GM23338 (cell line): ENCODE measurements at regions not wholly inside any gene's neighbourhood (a gene's known extent, or its start where the extent isn't known, plus 50 kb on each side); places are given as distances from the start of the nearest gene placed in this dataset.

Experiments
- ATAC-seq: fragments of 200-7000 bp; cut with Tn5 transposase; 3 replicates; pipeline ENCODE4 v1.9.1; 2020
- DNase-seq: peaks from one replicate; pipeline ENCODE4 v3.0.0-alpha.2; 2015; ENCODE audit warnings: low spot score
- H2AFZ ChIP-seq: fragments of 200-600 bp; sonication (generic); 2 replicates; pipeline ENCODE4 v1.8.0; 2016; ENCODE audit warnings: antibody characterized with exemption, mild to moderate bottlenecking, moderate library complexity
- H3F3A ChIP-seq: fragments of 200-600 bp; sonication (generic); replicated peaks from 2 replicates; pipeline ENCODE4 v1.8.0; 2017; ENCODE audit warnings: antibody characterized with exemption, mixed run types, low read depth
- H3K27ac ChIP-seq: fragments of 200-600 bp; sonication (generic); 2 replicates; pipeline ENCODE4 v1.6.1; 2016; ENCODE audit warnings: low read depth
- H3K27me3 ChIP-seq: fragments of 200-600 bp; sonication (generic); 2 replicates; pipeline ENCODE4 v1.8.0; 2016; ENCODE audit warnings: mild to moderate bottlenecking, mixed run types, moderate library complexity; ENCODE audit not compliant: insufficient read depth
- H3K36me3 ChIP-seq: fragments of 200-600 bp; sonication (generic); 2 replicates; pipeline ENCODE4 v1.8.0; 2016; ENCODE audit warnings: mild to moderate bottlenecking; ENCODE audit not compliant: insufficient read depth
- H3K4me1 ChIP-seq: fragments of 200-600 bp; sonication (generic); 2 replicates; pipeline ENCODE4 v1.8.0; 2016; ENCODE audit warnings: mild to moderate bottlenecking, moderate library complexity; ENCODE audit not compliant: insufficient read depth
- H3K4me2 ChIP-seq: fragments of 200-600 bp; sonication (generic); 2 replicates; pipeline ENCODE4 v1.7.1; 2017; ENCODE audit warnings: mixed run types
- H3K4me3 ChIP-seq: fragments of 200-600 bp; sonication (generic); 2 replicates; pipeline ENCODE4 v1.6.1; 2016; ENCODE audit warnings: mixed run types
- H3K79me2 ChIP-seq: fragments of 200-600 bp; sonication (generic); replicated peaks from 2 replicates; pipeline ENCODE4 v1.8.0; 2017; ENCODE audit warnings: mild to moderate bottlenecking; ENCODE audit not compliant: insufficient read depth
- H3K9me2 ChIP-seq: fragments of 200-600 bp; sonication (generic); 2 replicates; pipeline ENCODE4 v1.8.0; 2017; ENCODE audit not compliant: insufficient read depth
- H4K20me1 ChIP-seq: fragments of 200-600 bp; sonication (generic); replicated peaks from 2 replicates; pipeline ENCODE4 v1.8.0; 2017; ENCODE audit warnings: mild to moderate bottlenecking; ENCODE audit not compliant: insufficient read depth
- H3K27ac Mint-ChIP-seq: 2 replicates; pipeline ENCODE4 v1.8.0; 2020; ENCODE audit warnings: inconsistent platforms, mild to moderate bottlenecking, moderate library complexity, mixed read lengths
- H3K27me3 Mint-ChIP-seq: 3 replicates; pipeline ENCODE4 v1.8.0; 2022; ENCODE audit warnings: low read depth, mild to moderate bottlenecking, moderate library complexity, mixed read lengths, inconsistent platforms; ENCODE audit not compliant: insufficient read depth, poor library complexity
- H3K36me3 Mint-ChIP-seq: 3 replicates; pipeline ENCODE4 v1.8.0; 2021; ENCODE audit warnings: low read depth, mild to moderate bottlenecking, inconsistent platforms, moderate library complexity, mixed read lengths
- H3K4me1 Mint-ChIP-seq: 3 replicates; pipeline ENCODE4 v1.8.0; 2020; ENCODE audit warnings: mild to moderate bottlenecking, inconsistent platforms, mixed read lengths
- H3K4me3 Mint-ChIP-seq: 3 replicates; pipeline ENCODE4 v1.8.0; 2021; ENCODE audit warnings: moderate library complexity, mild to moderate bottlenecking, inconsistent platforms, mixed read lengths
- H3K9me3 Mint-ChIP-seq: 3 replicates; pipeline ENCODE4 v1.8.0; 2020; ENCODE audit warnings: moderate library complexity, mild to moderate bottlenecking, inconsistent platforms, mixed read lengths
- CREB1 ChIP-seq: fragments of 250-450 bp; sonication (Bioruptor Pico); IDR thresholded peaks from 2 replicates; pipeline ENCODE4 v1.5.0; 2020; ENCODE audit warnings: low read depth, mild to moderate bottlenecking, moderate library complexity
- EZH2 ChIP-seq: fragments of 200-600 bp; sonication (generic); IDR thresholded peaks from one replicate; pipeline ENCODE4 v1.8.0; 2017; ENCODE audit warnings: antibody characterized with exemption, mild to moderate bottlenecking, low read depth; ENCODE audit not compliant: unreplicated experiment
- EZH2phosphoT487 ChIP-seq: fragments of 200-600 bp; sonication (generic); IDR thresholded peaks from one replicate; pipeline ENCODE4 v1.8.1; 2018; ENCODE audit warnings: antibody characterized with exemption; ENCODE audit not compliant: unreplicated experiment
- JUNB ChIP-seq: IDR thresholded peaks from one replicate; pipeline ENCODE4 v1.6.1; 2016; ENCODE audit warnings: antibody characterized with exemption; ENCODE audit not compliant: unreplicated experiment
- NANOG ChIP-seq: IDR thresholded peaks from 2 replicates; pipeline ENCODE4 v1.6.1; 2016; ENCODE audit warnings: antibody characterized with exemption, borderline replicate concordance
- POLR2AphosphoS5 ChIP-seq: IDR thresholded peaks from 2 replicates; pipeline ENCODE4 v1.6.1; 2016; ENCODE audit warnings: antibody characterized with exemption, low read depth
- STAT1 ChIP-seq: IDR thresholded peaks from one replicate; pipeline ENCODE4 v1.6.1; 2016; ENCODE audit warnings: antibody characterized with exemption; ENCODE audit not compliant: unreplicated experiment
- ZNF114 ChIP-seq: fragments of 250-450 bp; sonication (Bioruptor Pico); IDR thresholded peaks from 2 replicates; pipeline ENCODE4 v1.5.0; 2020; ENCODE audit warnings: mild to moderate bottlenecking, moderate library complexity
- ZNF331 ChIP-seq: fragments of 250-450 bp; sonication (Bioruptor Pico); IDR thresholded peaks from 2 replicates; pipeline ENCODE4 v1.5.0; 2020; ENCODE audit warnings: low read depth, mild to moderate bottlenecking, moderate library complexity
- TF ChIP-seq, protein P1 (sequence below): IDR thresholded peaks from 2 replicates; pipeline ENCODE4 v1.6.1; 2016; ENCODE audit warnings: antibody characterized with exemption
- TF ChIP-seq, protein P2 (sequence below), 2 experiments: fragments of 200-600 bp in 1 of 2; sonication (generic) in 1 of 2; conservative IDR thresholded peaks; 2 replicates each; pipeline versions ENCODE4 v1.5.1 to v1.6.1; 2016 to 2017; ENCODE audit warnings: antibody characterized with exemption in 2 of 2, low read depth in 2 of 2, mild to moderate bottlenecking in 2 of 2, moderate library complexity in 1 of 2
- TF ChIP-seq, protein P3 (sequence below): IDR thresholded peaks from one replicate; pipeline ENCODE4 v1.6.1; 2018; ENCODE audit warnings: antibody characterized with exemption; ENCODE audit not compliant: unreplicated experiment
- TF ChIP-seq, protein P4 (sequence below): fragments of 250-450 bp; sonication (Bioruptor Pico); IDR thresholded peaks from 2 replicates; pipeline ENCODE4 v1.5.0; 2020; ENCODE audit warnings: mild to moderate bottlenecking, moderate library complexity

DNA sequence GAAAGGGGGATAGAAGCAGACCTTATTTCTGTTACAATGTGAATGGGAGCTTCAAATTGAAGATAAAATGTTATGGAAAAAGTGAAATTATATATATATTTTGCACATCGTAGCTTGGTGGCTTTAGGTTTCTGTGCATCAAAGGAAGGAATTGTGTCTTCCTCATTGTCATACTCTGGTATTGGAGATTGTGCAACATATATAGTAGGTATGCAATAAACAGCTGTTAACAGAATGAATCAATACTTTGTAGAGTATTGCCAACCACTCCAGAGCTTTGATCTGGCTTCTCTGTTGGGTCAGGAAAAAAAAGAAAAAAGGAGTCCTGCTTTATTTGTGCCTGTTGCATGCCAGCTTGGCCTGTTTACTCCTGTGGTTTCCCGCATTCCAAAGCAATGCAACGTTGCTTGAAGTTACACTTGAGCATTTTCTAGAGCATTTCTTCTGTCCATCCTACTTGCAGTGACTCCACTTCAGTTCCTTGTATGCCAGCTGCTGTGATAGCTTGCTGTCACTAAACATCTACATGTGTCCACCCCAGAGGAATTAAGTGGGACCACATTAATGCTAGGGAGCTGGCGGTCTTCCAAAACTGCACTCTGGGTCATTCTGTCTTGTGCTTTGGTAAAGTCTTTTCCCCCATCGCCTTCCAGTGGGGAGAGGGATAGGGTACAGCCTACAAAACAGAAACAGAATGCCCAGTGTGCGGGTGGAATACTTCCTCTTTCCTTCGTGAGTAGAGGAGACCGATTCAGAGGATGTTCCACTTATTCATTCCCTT lies 62.0 kb upstream of the MEF2C start:
- ATAC-seq (no peak), DNase-seq (no peak)
- no peaks in the 10 kb centered on the region for H3K9me3 Mint-ChIP-seq
- H3K27me3 ChIP-seq = no peaks in the 10 kb centered on the region
- H3K9me2 ChIP-seq = no peaks in the 10 kb centered on the region
- H4K20me1 ChIP-seq = no peaks in the 10 kb centered on the region
- H3K27me3 Mint-ChIP-seq = no peaks in the 10 kb centered on the region
- H3K4me1 ChIP-seq = peaks cover 18% of the 10 kb centered on the region; the same call in 1 of the 2 replicates
- no peaks in the 10 kb centered on the region for H3K36me3 Mint-ChIP-seq
- H3K36me3 ChIP-seq = no peaks in the 10 kb centered on the region
- H3K27ac Mint-ChIP-seq = no peak overlapping the region
- H2AFZ ChIP-seq = no peak overlapping the region
- H3K4me3 Mint-ChIP-seq = no peak overlapping the region
- no peaks in the 10 kb centered on the region for H3K79me2 ChIP-seq
- TF ChIP-seq ZNF331 (CRISPR knock-in tag) (no peak), NANOG (no peak), ZNF114 (CRISPR knock-in tag) (no peak), EZH2phosphoT487 (no peak), STAT1 (no peak), POLR2AphosphoS5 (no peak), EZH2 (no peak), CREB1 (no peak), JUNB (no peak)
- TF ChIP-seq, protein P1, sequence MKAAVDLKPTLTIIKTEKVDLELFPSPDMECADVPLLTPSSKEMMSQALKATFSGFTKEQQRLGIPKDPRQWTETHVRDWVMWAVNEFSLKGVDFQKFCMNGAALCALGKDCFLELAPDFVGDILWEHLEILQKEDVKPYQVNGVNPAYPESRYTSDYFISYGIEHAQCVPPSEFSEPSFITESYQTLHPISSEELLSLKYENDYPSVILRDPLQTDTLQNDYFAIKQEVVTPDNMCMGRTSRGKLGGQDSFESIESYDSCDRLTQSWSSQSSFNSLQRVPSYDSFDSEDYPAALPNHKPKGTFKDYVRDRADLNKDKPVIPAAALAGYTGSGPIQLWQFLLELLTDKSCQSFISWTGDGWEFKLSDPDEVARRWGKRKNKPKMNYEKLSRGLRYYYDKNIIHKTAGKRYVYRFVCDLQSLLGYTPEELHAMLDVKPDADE = no peak
- TF ChIP-seq, protein P2, sequence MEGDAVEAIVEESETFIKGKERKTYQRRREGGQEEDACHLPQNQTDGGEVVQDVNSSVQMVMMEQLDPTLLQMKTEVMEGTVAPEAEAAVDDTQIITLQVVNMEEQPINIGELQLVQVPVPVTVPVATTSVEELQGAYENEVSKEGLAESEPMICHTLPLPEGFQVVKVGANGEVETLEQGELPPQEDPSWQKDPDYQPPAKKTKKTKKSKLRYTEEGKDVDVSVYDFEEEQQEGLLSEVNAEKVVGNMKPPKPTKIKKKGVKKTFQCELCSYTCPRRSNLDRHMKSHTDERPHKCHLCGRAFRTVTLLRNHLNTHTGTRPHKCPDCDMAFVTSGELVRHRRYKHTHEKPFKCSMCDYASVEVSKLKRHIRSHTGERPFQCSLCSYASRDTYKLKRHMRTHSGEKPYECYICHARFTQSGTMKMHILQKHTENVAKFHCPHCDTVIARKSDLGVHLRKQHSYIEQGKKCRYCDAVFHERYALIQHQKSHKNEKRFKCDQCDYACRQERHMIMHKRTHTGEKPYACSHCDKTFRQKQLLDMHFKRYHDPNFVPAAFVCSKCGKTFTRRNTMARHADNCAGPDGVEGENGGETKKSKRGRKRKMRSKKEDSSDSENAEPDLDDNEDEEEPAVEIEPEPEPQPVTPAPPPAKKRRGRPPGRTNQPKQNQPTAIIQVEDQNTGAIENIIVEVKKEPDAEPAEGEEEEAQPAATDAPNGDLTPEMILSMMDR (conservative IDR thresholded peaks at IDR 0.05; ENCODE audit: low read depth in 2 of 2) = no peak
- TF ChIP-seq, protein P3, sequence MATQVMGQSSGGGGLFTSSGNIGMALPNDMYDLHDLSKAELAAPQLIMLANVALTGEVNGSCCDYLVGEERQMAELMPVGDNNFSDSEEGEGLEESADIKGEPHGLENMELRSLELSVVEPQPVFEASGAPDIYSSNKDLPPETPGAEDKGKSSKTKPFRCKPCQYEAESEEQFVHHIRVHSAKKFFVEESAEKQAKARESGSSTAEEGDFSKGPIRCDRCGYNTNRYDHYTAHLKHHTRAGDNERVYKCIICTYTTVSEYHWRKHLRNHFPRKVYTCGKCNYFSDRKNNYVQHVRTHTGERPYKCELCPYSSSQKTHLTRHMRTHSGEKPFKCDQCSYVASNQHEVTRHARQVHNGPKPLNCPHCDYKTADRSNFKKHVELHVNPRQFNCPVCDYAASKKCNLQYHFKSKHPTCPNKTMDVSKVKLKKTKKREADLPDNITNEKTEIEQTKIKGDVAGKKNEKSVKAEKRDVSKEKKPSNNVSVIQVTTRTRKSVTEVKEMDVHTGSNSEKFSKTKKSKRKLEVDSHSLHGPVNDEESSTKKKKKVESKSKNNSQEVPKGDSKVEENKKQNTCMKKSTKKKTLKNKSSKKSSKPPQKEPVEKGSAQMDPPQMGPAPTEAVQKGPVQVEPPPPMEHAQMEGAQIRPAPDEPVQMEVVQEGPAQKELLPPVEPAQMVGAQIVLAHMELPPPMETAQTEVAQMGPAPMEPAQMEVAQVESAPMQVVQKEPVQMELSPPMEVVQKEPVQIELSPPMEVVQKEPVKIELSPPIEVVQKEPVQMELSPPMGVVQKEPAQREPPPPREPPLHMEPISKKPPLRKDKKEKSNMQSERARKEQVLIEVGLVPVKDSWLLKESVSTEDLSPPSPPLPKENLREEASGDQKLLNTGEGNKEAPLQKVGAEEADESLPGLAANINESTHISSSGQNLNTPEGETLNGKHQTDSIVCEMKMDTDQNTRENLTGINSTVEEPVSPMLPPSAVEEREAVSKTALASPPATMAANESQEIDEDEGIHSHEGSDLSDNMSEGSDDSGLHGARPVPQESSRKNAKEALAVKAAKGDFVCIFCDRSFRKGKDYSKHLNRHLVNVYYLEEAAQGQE = no peak
- TF ChIP-seq, protein P4, sequence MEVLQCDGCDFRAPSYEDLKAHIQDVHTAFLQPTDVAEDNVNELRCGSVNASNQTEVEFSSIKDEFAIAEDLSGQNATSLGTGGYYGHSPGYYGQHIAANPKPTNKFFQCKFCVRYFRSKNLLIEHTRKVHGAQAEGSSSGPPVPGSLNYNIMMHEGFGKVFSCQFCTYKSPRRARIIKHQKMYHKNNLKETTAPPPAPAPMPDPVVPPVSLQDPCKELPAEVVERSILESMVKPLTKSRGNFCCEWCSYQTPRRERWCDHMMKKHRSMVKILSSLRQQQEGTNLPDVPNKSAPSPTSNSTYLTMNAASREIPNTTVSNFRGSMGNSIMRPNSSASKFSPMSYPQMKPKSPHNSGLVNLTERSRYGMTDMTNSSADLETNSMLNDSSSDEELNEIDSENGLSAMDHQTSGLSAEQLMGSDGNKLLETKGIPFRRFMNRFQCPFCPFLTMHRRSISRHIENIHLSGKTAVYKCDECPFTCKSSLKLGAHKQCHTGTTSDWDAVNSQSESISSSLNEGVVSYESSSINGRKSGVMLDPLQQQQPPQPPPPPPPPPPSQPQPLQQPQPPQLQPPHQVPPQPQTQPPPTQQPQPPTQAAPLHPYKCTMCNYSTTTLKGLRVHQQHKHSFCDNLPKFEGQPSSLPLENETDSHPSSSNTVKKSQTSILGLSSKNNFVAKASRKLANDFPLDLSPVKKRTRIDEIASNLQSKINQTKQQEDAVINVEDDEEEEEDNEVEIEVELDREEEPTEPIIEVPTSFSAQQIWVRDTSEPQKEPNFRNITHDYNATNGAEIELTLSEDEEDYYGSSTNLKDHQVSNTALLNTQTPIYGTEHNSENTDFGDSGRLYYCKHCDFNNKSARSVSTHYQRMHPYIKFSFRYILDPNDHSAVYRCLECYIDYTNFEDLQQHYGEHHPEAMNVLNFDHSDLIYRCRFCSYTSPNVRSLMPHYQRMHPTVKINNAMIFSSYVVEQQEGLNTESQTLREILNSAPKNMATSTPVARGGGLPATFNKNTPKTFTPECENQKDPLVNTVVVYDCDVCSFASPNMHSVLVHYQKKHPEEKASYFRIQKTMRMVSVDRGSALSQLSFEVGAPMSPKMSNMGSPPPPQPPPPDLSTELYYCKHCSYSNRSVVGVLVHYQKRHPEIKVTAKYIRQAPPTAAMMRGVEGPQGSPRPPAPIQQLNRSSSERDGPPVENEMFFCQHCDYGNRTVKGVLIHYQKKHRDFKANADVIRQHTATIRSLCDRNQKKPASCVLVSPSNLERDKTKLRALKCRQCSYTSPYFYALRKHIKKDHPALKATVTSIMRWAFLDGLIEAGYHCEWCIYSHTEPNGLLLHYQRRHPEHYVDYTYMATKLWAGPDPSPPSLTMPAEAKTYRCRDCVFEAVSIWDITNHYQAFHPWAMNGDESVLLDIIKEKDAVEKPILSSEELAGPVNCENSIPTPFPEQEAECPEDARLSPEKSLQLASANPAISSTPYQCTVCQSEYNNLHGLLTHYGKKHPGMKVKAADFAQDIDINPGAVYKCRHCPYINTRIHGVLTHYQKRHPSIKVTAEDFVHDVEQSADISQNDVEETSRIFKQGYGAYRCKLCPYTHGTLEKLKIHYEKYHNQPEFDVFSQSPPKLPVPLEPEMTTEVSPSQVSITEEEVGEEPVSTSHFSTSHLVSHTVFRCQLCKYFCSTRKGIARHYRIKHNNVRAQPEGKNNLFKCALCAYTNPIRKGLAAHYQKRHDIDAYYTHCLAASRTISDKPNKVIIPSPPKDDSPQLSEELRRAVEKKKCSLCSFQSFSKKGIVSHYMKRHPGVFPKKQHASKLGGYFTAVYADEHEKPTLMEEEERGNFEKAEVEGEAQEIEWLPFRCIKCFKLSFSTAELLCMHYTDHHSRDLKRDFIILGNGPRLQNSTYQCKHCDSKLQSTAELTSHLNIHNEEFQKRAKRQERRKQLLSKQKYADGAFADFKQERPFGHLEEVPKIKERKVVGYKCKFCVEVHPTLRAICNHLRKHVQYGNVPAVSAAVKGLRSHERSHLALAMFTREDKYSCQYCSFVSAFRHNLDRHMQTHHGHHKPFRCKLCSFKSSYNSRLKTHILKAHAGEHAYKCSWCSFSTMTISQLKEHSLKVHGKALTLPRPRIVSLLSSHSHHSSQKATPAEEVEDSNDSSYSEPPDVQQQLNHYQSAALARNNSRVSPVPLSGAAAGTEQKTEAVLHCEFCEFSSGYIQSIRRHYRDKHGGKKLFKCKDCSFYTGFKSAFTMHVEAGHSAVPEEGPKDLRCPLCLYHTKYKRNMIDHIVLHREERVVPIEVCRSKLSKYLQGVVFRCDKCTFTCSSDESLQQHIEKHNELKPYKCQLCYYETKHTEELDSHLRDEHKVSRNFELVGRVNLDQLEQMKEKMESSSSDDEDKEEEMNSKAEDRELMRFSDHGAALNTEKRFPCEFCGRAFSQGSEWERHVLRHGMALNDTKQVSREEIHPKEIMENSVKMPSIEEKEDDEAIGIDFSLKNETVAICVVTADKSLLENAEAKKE (CRISPR knock-in tag) = no peak
- H3K27ac ChIP-seq = no peak overlapping the region
- no peak overlapping the region for H3K4me2 ChIP-seq
- H3F3A ChIP-seq = no peaks in the 10 kb centered on the region
- H3K4me3 ChIP-seq = no peak overlapping the region
- H3K4me1 Mint-ChIP-seq = peaks cover 29% of the 10 kb centered on the region
